ENCODE measurements at regions not wholly inside any gene's neighbourhood (a gene's known extent, or its start where the extent isn't known, plus 50 kb on each side); places are given as distances from the start of the nearest gene placed in this dataset.

- H3K4me3 ChIP-seq (ENCODE audit: low read length in 3 of 3) = no peak overlapping the region
- FAIRE-seq (no peak), DNase-seq (no peak)
- TF ChIP-seq CTCF (IDR thresholded peaks at IDR 0.05; ENCODE audit: borderline replicate concordance, extremely low read depth, insufficient read depth) = no peak
- no peaks in the 10 kb centered on the region for H3K36me3 ChIP-seq (ENCODE audit: control insufficient read depth in 2 of 3, insufficient read depth in 3 of 3, low read length in 3 of 3)
- no peak overlapping the region for H3K27ac ChIP-seq (ENCODE audit: low read depth in 2 of 2, low read length in 2 of 2)
- H3K9me3 ChIP-seq (ENCODE audit: control insufficient read depth in 2 of 3, insufficient read depth in 1 of 3, low read length in 3 of 3) = no peaks in the 10 kb centered on the region
- peaks cover 0 to 4% (median 0%) of the 10 kb centered on the region in 3 donors for H3K4me1 ChIP-seq (ENCODE audit: control insufficient read depth in 2 of 3, insufficient read depth in 2 of 3, low read depth in 1 of 3, low read length in 3 of 3)
- H3K9ac ChIP-seq (ENCODE audit: low read length in 3 of 3) = no peak overlapping the region
- no peaks in the 10 kb centered on the region for H3K27me3 ChIP-seq (ENCODE audit: control insufficient read depth, insufficient read depth, low read length)
- intact Hi-C loops (cut with DNase I) = no loop called here
These were observed 157.3 kb downstream of the CPEB2 start for GRCh38 chr4:15159477-15160019.

- H3K36me3 ChIP-seq (ENCODE audit: control insufficient read depth in 2 of 3, insufficient read depth in 3 of 3, low read length in 3 of 3) = no peaks in the 10 kb centered on the region
- H3K9ac ChIP-seq (ENCODE audit: low read length in 3 of 3) = no peak overlapping the region
- no peaks in the 10 kb centered on the region for H3K9me3 ChIP-seq (ENCODE audit: control insufficient read depth in 2 of 3, insufficient read depth in 1 of 3, low read length in 3 of 3)
- H3K27me3 ChIP-seq (ENCODE audit: control insufficient read depth, insufficient read depth, low read length) = no peaks in the 10 kb centered on the region
- H3K4me1 ChIP-seq (ENCODE audit: control insufficient read depth in 2 of 3, insufficient read depth in 2 of 3, low read depth in 1 of 3, low read length in 3 of 3) = peaks cover 0 to 4% (median 0%) of the 10 kb centered on the region in 3 donors
- DNase-seq = no peak
- no peak for TF ChIP-seq CTCF (IDR thresholded peaks at IDR 0.05; ENCODE audit: borderline replicate concordance, extremely low read depth, insufficient read depth)
- no peak overlapping the region for H3K27ac ChIP-seq (ENCODE audit: low read depth in 2 of 2, low read length in 2 of 2)
- intact Hi-C loops (cut with DNase I) = no loop called here
- no peak for FAIRE-seq
- H3K4me3 ChIP-seq (ENCODE audit: low read length in 3 of 3) = no peak overlapping the region
These were observed 159.2 kb downstream of the CPEB2 start for GRCh38 chr4:15161439-15161838.

GRCh38 chr4:15162046-15162445 is 159.8 kb downstream of the CPEB2 start:
- peaks cover 0 to 4% (median 0%) of the 10 kb centered on the region in 3 donors for H3K4me1 ChIP-seq (ENCODE audit: control insufficient read depth in 2 of 3, insufficient read depth in 2 of 3, low read depth in 1 of 3, low read length in 3 of 3)
- H3K36me3 ChIP-seq (ENCODE audit: control insufficient read depth in 2 of 3, insufficient read depth in 3 of 3, low read length in 3 of 3) = no peaks in the 10 kb centered on the region
- H3K9ac ChIP-seq (ENCODE audit: low read length in 3 of 3) = no peak overlapping the region
- intact Hi-C loops (cut with DNase I) = no loop called here
- TF ChIP-seq CTCF (IDR thresholded peaks at IDR 0.05; ENCODE audit: borderline replicate concordance, extremely low read depth, insufficient read depth) = no peak
- H3K4me3 ChIP-seq (ENCODE audit: low read length in 3 of 3) = no peak overlapping the region
- no peak overlapping the region for H3K27ac ChIP-seq (ENCODE audit: low read depth in 2 of 2, low read length in 2 of 2)
- DNase-seq = no peak
- no peaks in the 10 kb centered on the region for H3K9me3 ChIP-seq (ENCODE audit: control insufficient read depth in 2 of 3, insufficient read depth in 1 of 3, low read length in 3 of 3)
- no peaks in the 10 kb centered on the region for H3K27me3 ChIP-seq (ENCODE audit: control insufficient read depth, insufficient read depth, low read length)
- FAIRE-seq = no peak
